Muscle of leg (tissue), 3 donors: ENCODE measurements at regions not wholly inside any gene's neighbourhood (a gene's known extent, or its start where the extent isn't known, plus 50 kb on each side); places are given as distances from the start of the nearest gene placed in this dataset.

Experiments used
- DNase-seq: peaks from one replicate; pipeline ENCODE4 v3.0.0; 2013
- H3K27ac ChIP-seq: one replicate; pipeline ENCODE4 v1.5.1; 2013; ENCODE audit warnings: mild to moderate bottlenecking, low read length, control low read depth
- H3K27me3 ChIP-seq: one replicate; pipeline ENCODE4 v1.6.1; 2013; ENCODE audit warnings: low read length; ENCODE audit not compliant: control insufficient read depth, insufficient read depth
- H3K36me3 ChIP-seq: one replicate; pipeline ENCODE4 v1.6.1; 2013; ENCODE audit warnings: low read length; ENCODE audit not compliant: control insufficient read depth, insufficient read depth
- H3K4me1 ChIP-seq: one replicate; pipeline ENCODE4 v1.6.1; 2013; ENCODE audit warnings: low read length; ENCODE audit not compliant: control insufficient read depth, insufficient read depth
- H3K4me3 ChIP-seq: one replicate; pipeline ENCODE4 v1.5.1; 2013; ENCODE audit warnings: low read length, control low read depth
- H3K9me3 ChIP-seq: replicated peaks from 2 replicates; pipeline ENCODE4 v1.6.1; 2013; ENCODE audit warnings: low read depth, low read length; ENCODE audit not compliant: control insufficient read depth
- WGBS: methylation state at CpG from one replicate; pipeline ENCODE4 v1.1.5; 2013; ENCODE audit warnings: missing lambda C conversion rate; ENCODE audit not compliant: insufficient coverage; 5-methylcytosine and 5-hydroxymethylcytosine counted together

DNA sequence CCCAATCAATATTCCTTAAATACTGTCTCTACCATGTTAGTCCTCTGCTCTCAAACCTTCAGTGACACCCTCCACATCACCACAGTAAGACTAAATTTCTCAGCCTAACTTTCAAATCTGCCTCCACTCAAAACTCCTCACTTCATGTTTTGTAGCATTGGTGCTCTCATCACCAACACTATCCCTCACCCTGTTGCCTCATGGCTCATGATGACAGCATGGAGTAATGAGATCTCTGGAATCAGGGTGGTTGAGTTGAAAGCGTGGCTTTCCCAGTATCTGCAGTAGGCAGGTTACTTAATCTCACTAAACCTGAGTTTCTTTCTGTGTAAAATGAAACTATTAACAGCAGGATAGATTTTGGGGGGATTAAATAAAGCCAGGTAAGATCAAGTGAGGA is 621.4 kb downstream of the NYAP2 start:
- no peak for DNase-seq
- WGBS, result no CpG with 5 or more reads among the region's 1 CpG
- H3K27me3 ChIP-seq, result no peaks in the 10 kb centered on the region

GRCh38 chr2:226020176-226020575 is 620.7 kb downstream of the NYAP2 start:
- Histone ChIP-seq H3K4me1 (no peaks in the 10 kb centered on the region), H3K36me3 (no peaks in the 10 kb centered on the region), H3K9me3 (peaks cover 5% of the 10 kb centered on the region), H3K4me3 (no peak overlapping the region), H3K27me3 (no peaks in the 10 kb centered on the region), H3K27ac (no peak overlapping the region)
- DNase-seq, result no peak

More for the DNA sequence above, 621.4 kb downstream of the NYAP2 start:
- H3K4me3 ChIP-seq, result no peak overlapping the region
- peaks cover 5% of the 10 kb centered on the region for H3K9me3 ChIP-seq
- no peak overlapping the region for H3K27ac ChIP-seq
- no peaks in the 10 kb centered on the region for H3K4me1 ChIP-seq
- no peaks in the 10 kb centered on the region for H3K36me3 ChIP-seq

GRCh38 chr2:226018641-226019040 is 619.1 kb downstream of the NYAP2 start:
- Histone ChIP-seq H3K27me3 (no peaks in the 10 kb centered on the region), H3K4me3 (no peak overlapping the region), H3K27ac (no peak overlapping the region), H3K36me3 (no peaks in the 10 kb centered on the region), H3K4me1 (no peaks in the 10 kb centered on the region), H3K9me3 (peaks cover 5% of the 10 kb centered on the region)
- WGBS, result 75% methylated on average over 2 of the region's 2 CpGs
- no peak for DNase-seq

DNA sequence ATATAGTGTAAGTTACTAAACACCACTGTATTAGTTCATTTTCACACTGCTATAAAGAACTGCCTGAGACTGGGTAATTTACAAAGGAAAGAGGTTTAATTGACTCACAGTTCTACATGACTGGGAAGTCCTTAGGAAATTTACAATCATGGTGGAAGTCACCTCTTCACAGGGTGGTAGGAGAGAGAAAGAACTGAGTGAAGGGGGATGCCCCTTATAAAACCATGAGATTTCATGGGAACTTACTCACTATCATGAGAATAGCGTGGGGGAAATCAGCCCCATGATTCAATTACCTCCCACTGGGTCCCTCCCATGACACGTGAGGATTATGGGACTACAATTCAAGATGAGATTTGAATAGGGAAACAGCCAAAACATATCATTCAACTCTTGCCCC is 618.0 kb downstream of the NYAP2 start:
- Histone ChIP-seq H3K4me3 (no peak overlapping the region), H3K4me1 (no peaks in the 10 kb centered on the region), H3K27ac (no peak overlapping the region), H3K9me3 (peaks cover 5% of the 10 kb centered on the region), H3K27me3 (no peaks in the 10 kb centered on the region), H3K36me3 (no peaks in the 10 kb centered on the region)
- no CpG with 5 or more reads among the region's 2 CpGs for WGBS
- DNase-seq, result no peak

GRCh38 chr2:226017107-226017506 is 617.6 kb downstream of the NYAP2 start:
- H3K4me1 ChIP-seq, result no peaks in the 10 kb centered on the region
- no peak for DNase-seq
- no peak overlapping the region for H3K27ac ChIP-seq
- H3K4me3 ChIP-seq, result no peak overlapping the region
- H3K27me3 ChIP-seq, result no peaks in the 10 kb centered on the region
- WGBS, result 100% methylated on average over 2 of the region's 3 CpGs
- H3K9me3 ChIP-seq, result peaks cover 5% of the 10 kb centered on the region
- H3K36me3 ChIP-seq, result no peaks in the 10 kb centered on the region

DNA sequence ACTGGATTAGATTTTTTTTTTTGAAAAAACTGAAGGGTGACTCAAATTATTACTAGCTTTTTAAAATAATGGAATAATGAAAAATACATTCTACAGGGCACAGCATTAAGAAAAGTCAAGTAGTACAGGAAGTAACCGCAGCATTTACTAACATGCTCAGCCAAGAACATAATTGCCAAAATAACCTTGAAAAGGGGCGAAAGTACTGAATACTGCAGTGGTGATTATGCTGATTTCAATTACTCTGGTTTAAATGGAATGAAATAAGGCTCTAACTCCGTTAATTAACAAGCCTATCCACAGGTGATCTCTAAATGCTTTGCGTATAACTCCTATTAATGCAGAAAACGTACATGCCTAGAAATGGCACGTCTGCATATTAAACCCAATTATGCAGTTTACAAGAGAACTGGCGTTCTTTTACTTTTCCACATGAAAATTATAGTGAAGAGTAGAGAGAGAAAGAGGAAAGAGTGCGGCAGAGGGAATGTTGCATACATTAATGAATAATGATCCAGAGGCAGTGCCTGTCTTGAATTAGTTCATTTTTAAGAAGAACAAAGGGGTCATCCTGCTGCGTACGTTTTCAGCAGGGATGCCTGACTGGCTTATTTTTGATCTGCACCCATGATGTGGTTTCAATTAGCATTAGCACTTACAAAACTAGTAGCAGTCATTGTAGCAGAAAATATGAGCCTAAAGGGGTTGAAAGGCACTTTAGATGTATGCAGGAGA is 612.4 kb downstream of the NYAP2 start:
- no peaks in the 10 kb centered on the region for H3K27me3 ChIP-seq
- H3K4me1 ChIP-seq, result no peaks in the 10 kb centered on the region
- H3K9me3 ChIP-seq, result no peaks in the 10 kb centered on the region
- no peaks in the 10 kb centered on the region for H3K36me3 ChIP-seq
- H3K27ac ChIP-seq, result no peak overlapping the region
- no peak for DNase-seq
- no CpG with 5 or more reads among the region's 10 CpGs for WGBS
- H3K4me3 ChIP-seq, result no peak overlapping the region

- Histone ChIP-seq H3K36me3 (no peaks in the 10 kb centered on the region), H3K4me3 (no peak overlapping the region), H3K27me3 (no peaks in the 10 kb centered on the region), H3K9me3 (no peaks in the 10 kb centered on the region), H3K4me1 (no peaks in the 10 kb centered on the region), H3K27ac (no peak overlapping the region)
- WGBS, result 33% methylated on average over 1 of the region's 2 CpGs
- peak; percentile 53 for DNase-seq
Measured at GRCh38 chr2:226002438-226002837, 602.9 kb downstream of the NYAP2 start.

DNA sequence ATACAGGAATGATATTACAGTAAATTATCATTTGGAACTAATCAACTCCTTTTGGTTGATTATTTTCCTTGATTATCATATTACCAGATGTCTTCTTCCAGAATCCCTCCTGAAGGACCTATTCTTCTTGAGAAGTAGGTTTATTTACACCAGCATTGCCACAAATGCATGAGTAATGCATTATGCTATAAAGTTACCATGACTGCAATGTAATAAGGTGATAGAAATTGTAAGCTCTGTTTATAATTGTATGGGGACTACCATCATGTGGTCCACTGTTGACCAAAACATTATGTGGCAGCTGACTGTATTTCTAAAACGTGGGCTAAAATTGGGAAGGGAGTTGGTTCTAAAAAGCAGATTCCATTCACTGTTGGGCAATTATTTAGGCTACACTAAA is 602.2 kb downstream of the NYAP2 start:
- no peak for DNase-seq
- H3K4me3 ChIP-seq, result no peak overlapping the region
- H3K4me1 ChIP-seq, result no peaks in the 10 kb centered on the region
- WGBS, result no CpG with 5 or more reads among the region's 1 CpG
- H3K27me3 ChIP-seq, result no peaks in the 10 kb centered on the region
- no peak overlapping the region for H3K27ac ChIP-seq
- no peaks in the 10 kb centered on the region for H3K9me3 ChIP-seq
- no peaks in the 10 kb centered on the region for H3K36me3 ChIP-seq

- H3K4me1 ChIP-seq, result no peaks in the 10 kb centered on the region
- DNase-seq, result no peak
- no peaks in the 10 kb centered on the region for H3K36me3 ChIP-seq
- H3K4me3 ChIP-seq, result no peak overlapping the region
- no peaks in the 10 kb centered on the region for H3K9me3 ChIP-seq
- WGBS, result no CpG with 5 or more reads among the region's 2 CpGs
- no peaks in the 10 kb centered on the region for H3K27me3 ChIP-seq
- no peak overlapping the region for H3K27ac ChIP-seq
Measured at GRCh38 chr2:225999692-226000091, 600.2 kb downstream of the NYAP2 start.

DNA sequence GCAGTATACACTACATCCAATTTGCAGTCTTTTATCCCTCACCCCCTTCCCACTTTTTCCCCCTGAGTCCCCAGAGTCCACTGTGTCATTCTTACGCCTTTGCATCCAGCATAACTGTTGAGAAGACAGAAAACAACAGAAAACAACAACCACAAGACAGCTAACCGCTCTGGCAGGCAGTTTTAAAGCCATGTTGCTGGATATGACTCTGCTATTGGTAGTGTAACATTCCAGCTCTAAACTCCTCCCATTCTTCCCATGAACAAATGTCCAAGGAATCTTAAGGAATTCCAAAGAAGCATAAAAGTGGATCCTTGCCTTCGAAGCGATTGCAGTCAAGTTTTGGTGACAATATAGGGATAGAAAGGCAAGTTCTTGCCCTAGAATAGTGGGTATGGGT is 599.1 kb downstream of the NYAP2 start:
- 100% methylated on average over 1 of the region's 4 CpGs for WGBS
- no peaks in the 10 kb centered on the region for H3K27me3 ChIP-seq

GRCh38 chr2:225998116-225998515 is 598.6 kb downstream of the NYAP2 start:
- no peak for DNase-seq
- Histone ChIP-seq H3K4me1 (no peaks in the 10 kb centered on the region), H3K9me3 (no peaks in the 10 kb centered on the region), H3K4me3 (no peak overlapping the region), H3K27me3 (no peaks in the 10 kb centered on the region), H3K27ac (no peak overlapping the region), H3K36me3 (no peaks in the 10 kb centered on the region)
- no CpG with 5 or more reads among the region's 3 CpGs for WGBS

More for the DNA sequence above, 599.1 kb downstream of the NYAP2 start:
- Histone ChIP-seq H3K4me1 (no peaks in the 10 kb centered on the region), H3K27ac (no peak overlapping the region), H3K36me3 (no peaks in the 10 kb centered on the region), H3K9me3 (no peaks in the 10 kb centered on the region), H3K4me3 (no peak overlapping the region)
- no peak for DNase-seq
